GM18499 (cell line): ENCODE measurements at regions not wholly inside any gene's neighbourhood (a gene's known extent, or its start where the extent isn't known, plus 50 kb on each side); places are given as distances from the start of the nearest gene placed in this dataset.
"Not testable (repeated sequence)": the region's sequence is repeated elsewhere in the genome, so short reads cannot be mapped to it uniquely, and the experiment has no call there.

Source experiments
- ATAC-seq: cut with Tn5 transposase; IDR thresholded peaks from one replicate; pipeline ENCODE4 v1.9.1; 2021; ENCODE audit warnings: moderate number of reproducible peaks; ENCODE audit not compliant: insufficient read depth, unreplicated experiment

- ATAC-seq, result no peak
These were observed 54.3 kb upstream of the SGO1 start for GRCh38 chr3:20240154-20240883.

DNA sequence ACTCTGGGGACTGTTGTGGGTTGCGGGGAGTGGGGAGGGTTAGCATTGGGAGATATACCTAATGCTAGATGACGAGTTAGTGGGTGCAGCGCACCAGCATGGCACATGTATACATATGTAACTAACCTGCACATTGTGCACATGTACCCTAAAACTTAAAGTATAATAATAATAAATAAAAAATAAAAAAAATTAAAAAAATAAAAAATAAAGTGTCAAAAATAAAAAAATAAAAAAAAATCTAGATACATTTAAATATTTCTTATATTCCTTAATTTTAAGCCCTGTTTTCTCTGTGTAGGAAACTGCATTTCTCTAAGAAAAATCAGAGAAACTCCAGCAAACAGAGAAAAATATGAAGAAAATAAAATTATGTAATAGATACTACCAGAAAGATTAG, 52.2 kb upstream of the SGO1 start:
- not testable (repeated sequence) for ATAC-seq

DNA sequence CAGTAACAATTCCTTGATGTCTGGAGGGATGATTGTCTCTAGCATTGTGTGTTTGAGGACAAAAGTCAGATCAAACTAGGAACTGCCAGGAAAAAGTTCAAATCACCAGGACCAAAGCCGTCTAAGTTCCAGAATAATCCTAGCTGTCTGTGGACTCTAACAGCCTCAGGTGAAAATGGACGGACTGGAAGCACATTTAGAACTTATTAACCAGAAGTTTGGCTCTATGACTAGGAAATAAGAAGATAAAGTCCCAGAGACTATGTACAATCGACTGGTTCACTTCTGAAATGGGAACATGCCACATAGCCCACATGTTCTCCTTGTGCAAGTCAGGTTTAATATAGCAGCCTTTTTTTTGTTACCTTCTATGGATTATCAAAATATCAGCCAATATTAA, 50.6 kb upstream of the SGO1 start:
- ATAC-seq, result no peak
